IPS DF 6.9 (cell line): ENCODE measurements at regions not wholly inside any gene's neighbourhood (a gene's known extent, or its start where the extent isn't known, plus 50 kb on each side); places are given as distances from the start of the nearest gene placed in this dataset.

ENCODE experiments used
- DNase-seq: peaks from one replicate; pipeline ENCODE4 v3.0.0-alpha.2; 2013; ENCODE audit warnings: low read depth, low spot score
- H3K27ac ChIP-seq: one replicate; pipeline ENCODE4 v1.5.1; 2013; ENCODE audit warnings: low read length, control low read depth
- H3K27me3 ChIP-seq: 2 replicates; pipeline ENCODE4 v1.6.1; 2013; ENCODE audit warnings: mild to moderate bottlenecking, low read length; ENCODE audit not compliant: control insufficient read depth, insufficient read depth
- H3K36me3 ChIP-seq: 2 replicates; pipeline ENCODE4 v1.6.1; 2013; ENCODE audit warnings: low read length; ENCODE audit not compliant: control insufficient read depth, insufficient read depth
- H3K4me1 ChIP-seq: 2 replicates; pipeline ENCODE4 v1.6.1; 2013; ENCODE audit warnings: low read length; ENCODE audit not compliant: control insufficient read depth, insufficient read depth
- H3K4me3 ChIP-seq: 2 replicates; pipeline ENCODE4 v1.5.1; 2013; ENCODE audit warnings: mild to moderate bottlenecking, low read length
- H3K9me3 ChIP-seq: 2 replicates; pipeline ENCODE4 v1.6.1; 2013; ENCODE audit warnings: low read length, inconsistent platforms; ENCODE audit not compliant: control insufficient read depth, insufficient read depth
- WGBS: extraction: QIAGEN DNeasy Blood & Tissue Kit; methylation state at CpG from one replicate; pipeline ENCODE4 v1.1.7; 2013; ENCODE audit warnings: mixed read lengths, missing lambda C conversion rate; ENCODE audit not compliant: insufficient read length, insufficient coverage; 5-methylcytosine and 5-hydroxymethylcytosine counted together

- Histone ChIP-seq H3K36me3 (no peaks in the 10 kb centered on the region), H3K4me1 (no peaks in the 10 kb centered on the region), H3K27me3 (no peaks in the 10 kb centered on the region), H3K4me3 (no peak overlapping the region), H3K27ac (no peak overlapping the region), H3K9me3 (no peaks in the 10 kb centered on the region)
- WGBS = no CpG with 5 or more reads among the region's 1 CpG
- no peak for DNase-seq
These were observed 672.8 kb upstream of the POT1 start for GRCh38 chr7:125602441-125602840.

GRCh38 chr7:125599387-125599786, 669.8 kb upstream of the POT1 start:
- Histone ChIP-seq H3K36me3 (no peaks in the 10 kb centered on the region), H3K4me1 (no peaks in the 10 kb centered on the region), H3K27ac (no peak overlapping the region), H3K9me3 (no peaks in the 10 kb centered on the region), H3K4me3 (no peak overlapping the region), H3K27me3 (no peaks in the 10 kb centered on the region)
- DNase-seq = no peak
- no CpG with 5 or more reads among the region's 3 CpGs for WGBS

GRCh38 chr7:125592331-125592730, 662.7 kb upstream of the POT1 start:
- no CpG with 5 or more reads among the region's 6 CpGs for WGBS
- Histone ChIP-seq H3K9me3 (no peaks in the 10 kb centered on the region), H3K4me1 (no peaks in the 10 kb centered on the region), H3K4me3 (no peak overlapping the region), H3K27ac (no peak overlapping the region), H3K27me3 (no peaks in the 10 kb centered on the region), H3K36me3 (no peaks in the 10 kb centered on the region)
- no peak for DNase-seq

- H3K27me3 ChIP-seq = no peaks in the 10 kb centered on the region
- H3K4me3 ChIP-seq = no peak overlapping the region
- H3K27ac ChIP-seq = no peak overlapping the region
- no peaks in the 10 kb centered on the region for H3K9me3 ChIP-seq
- no peaks in the 10 kb centered on the region for H3K36me3 ChIP-seq
- no peak for DNase-seq
- no CpG with 5 or more reads among the region's 4 CpGs for whole genome bisulfite sequencing
- no peaks in the 10 kb centered on the region for H3K4me1 ChIP-seq
These were observed 643.5 kb upstream of the POT1 start for GRCh38 chr7:125573126-125573525.

- no peaks in the 10 kb centered on the region for H3K27me3 ChIP-seq
- H3K36me3 ChIP-seq = no peaks in the 10 kb centered on the region
- no peak overlapping the region for H3K27ac ChIP-seq
- no CpG with 5 or more reads among the region's 1 CpG for WGBS
- no peak for DNase-seq
- no peaks in the 10 kb centered on the region for H3K4me1 ChIP-seq
- H3K4me3 ChIP-seq = no peak overlapping the region
- no peaks in the 10 kb centered on the region for H3K9me3 ChIP-seq
These were observed 642.8 kb upstream of the POT1 start for GRCh38 chr7:125572414-125572813.

GRCh38 chr7:125568799-125569198, 639.2 kb upstream of the POT1 start:
- Histone ChIP-seq H3K4me1 (no peaks in the 10 kb centered on the region), H3K4me3 (no peak overlapping the region), H3K27me3 (no peaks in the 10 kb centered on the region), H3K36me3 (no peaks in the 10 kb centered on the region), H3K27ac (no peak overlapping the region), H3K9me3 (no peaks in the 10 kb centered on the region)
- WGBS = no CpG with 5 or more reads among the region's 4 CpGs
- DNase-seq = no peak

- WGBS = no CpG with 5 or more reads among the region's 2 CpGs
- H3K9me3 ChIP-seq = no peaks in the 10 kb centered on the region
- DNase-seq = no peak
- H3K27ac ChIP-seq = no peak overlapping the region
- no peaks in the 10 kb centered on the region for H3K4me1 ChIP-seq
- no peaks in the 10 kb centered on the region for H3K27me3 ChIP-seq
- H3K4me3 ChIP-seq = no peak overlapping the region
- no peaks in the 10 kb centered on the region for H3K36me3 ChIP-seq
These were observed 638.1 kb upstream of the POT1 start for GRCh38 chr7:125567686-125568085.

- Histone ChIP-seq H3K4me3 (no peak overlapping the region), H3K9me3 (no peaks in the 10 kb centered on the region), H3K27me3 (no peaks in the 10 kb centered on the region), H3K27ac (no peak overlapping the region), H3K4me1 (no peaks in the 10 kb centered on the region), H3K36me3 (no peaks in the 10 kb centered on the region)
- no peak for DNase-seq
- WGBS = no CpG with 5 or more reads among the region's 12 CpGs
These were observed 634.4 kb upstream of the POT1 start for GRCh38 chr7:125563964-125564529.

- WGBS = no CpG with 5 or more reads among the region's 9 CpGs
These were observed 633.9 kb upstream of the POT1 start for GRCh38 chr7:125563557-125563956.

GRCh38 chr7:125561006-125561405, 631.4 kb upstream of the POT1 start:
- Histone ChIP-seq H3K36me3 (no peaks in the 10 kb centered on the region), H3K4me1 (no peaks in the 10 kb centered on the region), H3K4me3 (no peak overlapping the region), H3K27ac (no peak overlapping the region), H3K9me3 (no peaks in the 10 kb centered on the region), H3K27me3 (no peaks in the 10 kb centered on the region)
- no CpG with 5 or more reads among the region's 3 CpGs for WGBS
- no peak for DNase-seq

More at GRCh38 chr7:125563557-125563956, 633.9 kb upstream of the POT1 start:
- no peaks in the 10 kb centered on the region for H3K36me3 ChIP-seq
- no peaks in the 10 kb centered on the region for H3K9me3 ChIP-seq
- no peak overlapping the region for H3K4me3 ChIP-seq
- H3K27ac ChIP-seq = no peak overlapping the region
- no peaks in the 10 kb centered on the region for H3K4me1 ChIP-seq
- DNase-seq = no peak
- H3K27me3 ChIP-seq = no peaks in the 10 kb centered on the region

GRCh38 chr7:125559921-125560320, 630.3 kb upstream of the POT1 start:
- Histone ChIP-seq H3K36me3 (no peaks in the 10 kb centered on the region), H3K4me3 (no peak overlapping the region), H3K9me3 (no peaks in the 10 kb centered on the region), H3K27me3 (no peaks in the 10 kb centered on the region), H3K4me1 (no peaks in the 10 kb centered on the region), H3K27ac (no peak overlapping the region)
- WGBS = no CpG with 5 or more reads among the region's 2 CpGs
- DNase-seq = no peak
